ENCODE measurements at regions not wholly inside any gene's neighbourhood (a gene's known extent, or its start where the extent isn't known, plus 50 kb on each side); places are given as distances from the start of the nearest gene placed in this dataset.

DNA sequence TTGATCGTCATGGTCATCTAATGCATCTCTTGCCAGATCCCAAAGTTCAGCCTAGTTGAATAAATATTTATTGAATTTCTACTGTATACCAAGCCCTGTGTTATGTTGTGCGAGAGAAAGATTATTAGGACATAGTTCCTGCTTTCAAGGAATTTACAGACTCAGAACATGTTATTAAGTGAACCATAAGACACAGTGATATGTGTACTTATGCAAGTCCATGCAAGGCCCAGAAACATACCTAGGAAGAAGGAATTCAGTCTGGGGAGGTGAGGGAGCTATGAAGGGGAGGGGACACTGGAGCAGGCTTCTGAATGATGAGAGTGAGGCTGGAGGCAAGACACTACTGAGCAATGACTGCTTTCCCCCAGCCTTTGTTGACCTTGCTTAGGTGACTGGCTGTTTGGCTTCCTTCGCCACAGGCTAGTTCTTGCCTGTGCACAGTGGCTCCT lies 81.4 kb downstream of the ACAA2 start:
- Histone ChIP-seq H3K9me3 (ENCODE audit: insufficient read depth in 2 of 2, low read depth in 1 of 2, low read length in 1 of 2) (no peaks in the 10 kb centered on the region), H2BK15ac (ENCODE audit: low read length) (no peak overlapping the region), H4K91ac (replicated peaks; ENCODE audit: insufficient read length, low read length) (no peak overlapping the region), H3K23me2 (ENCODE audit: low read depth, low read length) (no peaks in the 10 kb centered on the region), H3K14ac (ENCODE audit: insufficient read length) (no peak overlapping the region), H3K4me2 (ENCODE audit: insufficient read depth in 1 of 2, low read depth in 2 of 2, low read length in 2 of 2) (no peak overlapping the region), H3K56ac (replicated peaks; ENCODE audit: insufficient read length, low read depth, low read length) (no peak overlapping the region), H2BK5ac (ENCODE audit: low read depth, low read length) (no peak overlapping the region), H4K5ac (ENCODE audit: insufficient read length, low read depth, low read length) (no peak overlapping the region), H3K36me3 (ENCODE audit: control insufficient read depth in 2 of 4, insufficient read depth in 4 of 4, low read length in 3 of 4) (no peaks in the 10 kb centered on the region), H3K18ac (ENCODE audit: extremely low read depth, low read length) (no peak overlapping the region), H3K79me1 (ENCODE audit: low read depth, low read length) (no peaks in the 10 kb centered on the region), H3K4me1 (replicated peaks in 1 of 4; ENCODE audit: control insufficient read depth in 3 of 4, insufficient read depth in 4 of 4, low read length in 3 of 4) (peaks cover 0 to 10% (median 7%) of the 10 kb centered on the region in 4 experiments), H2AK5ac (ENCODE audit: low read depth, low read length) (no peak overlapping the region), H4K8ac (ENCODE audit: extremely low read depth, insufficient read depth, low read length) (no peak overlapping the region), H3K9ac (replicated peaks in 1 of 4; ENCODE audit: extremely low read depth in 1 of 4, low read depth in 3 of 4, low read length in 3 of 4) (no peak overlapping the region), H2BK120ac (replicated peaks; ENCODE audit: low read depth, low read length) (no peak overlapping the region), H3K79me2 (ENCODE audit: control insufficient read depth in 1 of 2, insufficient read depth in 2 of 2, low read length in 2 of 2) (no peaks in the 10 kb centered on the region), H3K23ac (ENCODE audit: insufficient read length) (no peak overlapping the region), H3K4ac (replicated peaks; ENCODE audit: insufficient read length, low read depth, low read length) (no peak overlapping the region), H4K20me1 (replicated peaks in 1 of 2; ENCODE audit: control insufficient read depth in 1 of 2, insufficient read depth in 2 of 2, low read length in 2 of 2) (no peaks in the 10 kb centered on the region), H3K4me3 (ENCODE audit: extremely low read depth in 1 of 4, insufficient read depth in 2 of 4, low read depth in 3 of 4, low read length in 4 of 4) (no peak overlapping the region), H2BK12ac (ENCODE audit: low read depth, low read length) (no peak overlapping the region), H2AFZ (ENCODE audit: low read length) (no peak overlapping the region), H2BK20ac (ENCODE audit: low read length) (no peak overlapping the region), H3K27me3 (replicated peaks in 1 of 4; ENCODE audit: control insufficient read depth in 3 of 4, extremely low read depth in 1 of 4, insufficient read depth in 3 of 4, low read length in 3 of 4) (no peaks in the 10 kb centered on the region; a peak in 1 of 7 replicates), H3K27ac (ENCODE audit: low read depth, low read length) (no peak overlapping the region)
- CTCF ChIA-PET (ENCODE audit: partially characterized antibody), result interaction anchor here (1.1 to 3.5 kb wide), 10 partner anchors 9 to 413 kb away, joined by 3 to 19 read pairs (median 7); partner anchors contain the start of gene LIPG
- DNase-seq (ENCODE audit: low read depth in 1 of 2, low spot score in 2 of 2), result no peak
- TF ChIP-seq SIX5 (IDR thresholded peaks at IDR 0.05; ENCODE audit: low read depth, low read length), result no peak
- TF ChIP-seq CREB1 (IDR thresholded peaks at IDR 0.05), result no peak
- TF ChIP-seq TCF12 (IDR thresholded peaks at IDR 0.05; ENCODE audit: low read depth, low read length), result no peak
- TF ChIP-seq JUND (IDR thresholded peaks at IDR 0.05; ENCODE audit: low read length), result no peak
- no peak for TF ChIP-seq SUZ12 (IDR thresholded peaks at IDR 0.05; ENCODE audit: low read length)
- WGBS, 2 experiments (ENCODE audit: extremely low coverage in 1 of 2, insufficient coverage in 1 of 2, insufficient read length in 1 of 2, insufficient replicate concordance in 2 of 2, low coverage in 1 of 2, low lambda C conversion rate in 2 of 2, missing lambda C conversion rate in 1 of 2), result 98% methylated on average over 3 of the region's 3 CpGs; no CpG with 5 or more reads in 1 of the 2 experiments
- FAIRE-seq, result no peak
- POLR2A ChIA-PET (ENCODE audit: partially characterized antibody), result no interaction called here

Data from H1 (cell line).